Left colon (tissue), 2 donors: ENCODE measurements at regions not wholly inside any gene's neighbourhood (a gene's known extent, or its start where the extent isn't known, plus 50 kb on each side); places are given as distances from the start of the nearest gene placed in this dataset.

ENCODE experiments used
- ATAC-seq: fragments of 200-7000 bp; cut with Tn5 transposase; one replicate; pipeline ENCODE4 v1.9.1; 2020; ENCODE audit warnings: mild to moderate bottlenecking, moderate library complexity
- DNase-seq, 2 donors: peaks; one replicate each; pipeline ENCODE4 v3.0.0-alpha.2; 2020
- intact Hi-C, 2 donors: fragments of 100-400 bp; cut with DNase I in 1 of 2; cut with micrococcal nuclease in 1 of 2; formaldehyde crosslinking; loops; one replicate each; pipeline versions ENCODE4 v1.11.2 to v1.14.0; 2022; cut with DNase I, micrococcal nuclease
- donor health status: DM: no; HTN: no; CAD: no.
- donor health status: DM: yes; HTN: yes; CAD: no.

DNA sequence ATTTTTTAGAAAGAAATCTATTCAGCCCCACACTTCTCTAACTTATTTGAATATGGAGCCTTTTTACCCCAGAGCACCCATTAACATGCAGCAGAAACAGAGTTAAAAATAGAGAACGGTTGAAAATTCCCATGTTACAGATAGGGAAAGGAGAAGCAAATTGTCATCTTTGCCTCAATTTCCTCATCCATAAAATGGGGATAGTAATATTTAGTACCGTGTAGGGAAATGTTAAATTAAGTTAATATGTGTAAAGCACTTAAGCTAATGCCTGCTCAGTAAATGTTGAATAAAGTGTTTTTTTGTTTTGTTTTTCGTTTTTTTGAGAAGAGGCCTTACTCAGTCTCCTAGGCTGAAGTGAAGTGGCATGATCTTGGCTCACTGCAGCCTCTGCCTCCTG lies 50.3 kb downstream of the NAV1 start:
- intact Hi-C loops, result no loop called here
- ATAC-seq (no peak), DNase-seq (no peak)

GRCh38 chr1:201590474-201590873 lies 51.5 kb downstream of the NAV1 start:
- DNase-seq, result no peak
- no peak for ATAC-seq
- intact Hi-C loops, result no loop called here

GRCh38 chr1:201591348-201591747 lies 52.4 kb downstream of the NAV1 start:
- intact Hi-C loops, result no loop called here
- ATAC-seq (no peak), DNase-seq (no peak)

DNA sequence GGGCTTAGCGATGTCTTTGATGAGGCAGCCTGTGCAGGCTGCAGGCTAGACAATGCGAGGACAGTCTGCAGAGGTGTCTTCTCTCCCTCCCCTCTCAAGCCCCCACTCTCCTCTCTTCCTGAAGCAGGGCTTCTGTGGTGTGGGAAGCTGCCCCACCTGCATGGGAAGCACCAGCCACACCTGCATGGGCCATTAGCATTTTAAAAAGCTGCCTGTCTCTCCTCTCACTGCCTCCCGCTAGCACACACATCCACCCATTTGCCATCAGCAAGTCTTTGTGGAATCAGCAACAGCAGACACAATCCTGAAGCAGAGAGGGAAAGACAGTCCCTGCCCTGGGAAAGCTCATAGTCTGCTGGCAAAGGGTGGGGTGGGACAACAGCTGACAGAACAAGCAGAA lies 53.1 kb downstream of the NAV1 start:
- DNase-seq, result no peak
- no peak for ATAC-seq
- intact Hi-C loops, result no loop called here

DNA sequence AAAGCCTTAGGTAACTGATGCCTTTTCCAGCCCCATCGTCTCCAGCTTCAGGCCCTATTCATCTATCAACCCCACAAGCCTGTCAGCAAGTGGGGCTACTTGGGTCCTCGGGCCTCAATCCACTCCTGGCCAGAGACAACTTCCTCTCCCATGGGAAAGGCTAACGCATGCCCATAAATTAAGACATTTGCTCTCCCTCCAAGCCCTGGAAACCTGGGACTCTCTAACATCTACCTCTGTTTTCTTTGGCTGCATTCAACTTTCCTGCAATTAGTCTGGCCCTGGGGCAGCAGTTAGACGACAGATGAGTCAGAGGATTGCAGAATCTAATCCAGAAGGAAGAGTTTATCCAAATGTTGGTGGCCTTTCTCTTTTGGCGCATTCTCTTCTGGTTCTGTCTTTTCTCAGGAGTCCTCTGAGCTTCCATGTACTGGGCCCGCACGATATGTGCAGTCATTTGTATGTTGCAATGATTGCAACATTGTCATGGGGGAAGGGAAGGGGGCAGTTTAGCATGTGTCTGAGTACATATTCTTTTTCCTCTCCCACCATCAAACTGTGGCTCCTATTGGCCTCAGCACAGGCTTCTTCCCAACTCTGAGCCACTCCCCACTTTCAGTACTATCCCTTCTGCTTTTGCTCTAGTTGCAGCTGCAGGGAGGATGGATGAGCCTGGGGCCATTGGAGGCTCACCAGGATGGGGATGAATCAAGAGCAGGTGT lies 54.4 kb downstream of the NAV1 start:
- ATAC-seq (no peak), DNase-seq (peak in 1 of 2 donors; percentile 46)
- intact Hi-C loops, result no loop called here

- DNase-seq (no peak), ATAC-seq (no peak)
- intact Hi-C loops, result no loop called here
Measured at GRCh38 chr1:201594575-201595245, 55.8 kb downstream of the NAV1 start.

DNA sequence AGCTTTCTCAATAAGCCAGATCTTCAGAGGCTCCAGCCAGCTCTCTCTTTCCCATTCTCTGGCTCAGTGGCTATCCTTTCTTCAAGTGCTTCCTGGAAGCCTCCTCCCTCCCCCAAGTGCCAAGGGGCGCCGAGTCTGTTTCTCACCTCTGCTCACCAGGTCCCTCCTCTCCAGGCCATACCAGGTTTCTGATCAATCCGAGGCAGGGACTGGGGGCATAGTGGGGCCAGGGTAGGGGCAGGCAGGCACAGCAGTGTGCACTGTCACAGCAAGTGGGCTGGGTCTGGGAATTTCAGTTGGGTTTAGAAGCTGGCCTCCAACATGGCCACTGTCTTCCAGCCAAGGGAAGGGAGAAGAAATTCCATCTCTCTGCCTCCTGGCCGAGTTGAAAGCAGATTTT lies 56.5 kb downstream of the NAV1 start:
- intact Hi-C loops, result no loop called here
- ATAC-seq, result no peak
- no peak for DNase-seq

DNA sequence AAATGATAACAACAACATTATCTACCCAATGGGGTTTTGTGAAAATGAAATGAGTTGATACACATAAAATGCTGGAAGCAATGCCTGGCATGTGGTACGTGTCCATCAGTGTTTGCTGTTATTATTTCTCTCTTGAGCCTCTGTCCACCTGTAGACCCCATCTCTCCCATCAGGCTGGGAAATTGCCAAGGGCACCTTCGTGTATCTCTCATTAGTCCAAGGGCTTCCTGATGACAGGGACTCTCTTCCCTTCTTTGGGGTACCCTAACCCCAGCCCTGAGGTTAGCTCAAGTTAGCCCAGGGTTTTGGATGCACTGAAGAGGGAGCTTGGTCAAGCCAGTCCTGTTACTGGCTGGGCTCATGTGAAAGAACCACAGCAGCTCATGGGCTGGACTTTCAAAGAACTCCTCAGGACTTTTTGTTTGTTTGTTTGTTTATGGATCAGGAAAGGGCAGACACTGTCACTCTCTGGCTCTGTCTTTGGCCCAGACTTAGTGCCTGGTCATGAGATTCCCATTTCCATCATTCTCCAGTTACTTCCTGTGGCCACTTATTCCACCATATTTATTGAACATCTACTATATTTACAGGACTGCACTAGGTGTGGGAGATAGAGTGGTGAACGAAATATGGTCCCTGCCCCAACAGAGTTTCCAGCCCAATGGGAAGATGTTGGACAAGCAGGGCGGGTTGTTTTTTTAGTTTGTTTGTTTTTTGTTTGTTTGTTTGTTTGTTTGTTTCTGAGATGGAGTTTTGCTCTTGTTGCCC lies 57.4 kb downstream of the NAV1 start:
- ATAC-seq (no peak), DNase-seq (no peak)
- intact Hi-C loops, result no loop called here

- ATAC-seq (peak; percentile 96), DNase-seq (peak; percentile 84 to 93)
- intact Hi-C loops, result no loop called here
Measured at GRCh38 chr1:201597551-201598230, 58.8 kb downstream of the NAV1 start.

DNA sequence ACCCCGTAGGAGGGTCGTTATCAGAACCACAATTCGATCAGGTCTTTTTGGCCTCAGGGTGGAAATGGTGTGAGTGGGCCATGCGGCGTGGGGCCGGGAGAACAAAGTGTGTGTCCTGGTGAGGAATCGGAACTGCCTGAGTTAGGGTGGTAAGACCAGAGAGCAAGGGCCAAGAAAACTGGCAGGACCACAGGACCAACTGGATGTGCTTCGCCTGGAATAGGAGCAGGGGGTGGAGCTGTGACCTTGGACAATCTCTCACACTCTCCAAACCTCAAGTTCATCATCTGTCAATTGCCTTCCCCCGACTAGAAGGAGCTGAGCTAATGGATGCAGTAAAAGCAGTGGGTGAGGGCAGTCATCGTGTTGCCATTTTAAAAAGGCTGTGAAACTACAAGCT lies 59.5 kb downstream of the NAV1 start:
- intact Hi-C loops, result no loop called here
- ATAC-seq (no peak), DNase-seq (no peak)

- ATAC-seq (no peak), DNase-seq (no peak)
- intact Hi-C loops, result no loop called here
Measured at GRCh38 chr1:201598973-201599372, 60.0 kb downstream of the NAV1 start.

- intact Hi-C loops, result no loop called here
- ATAC-seq (no peak), DNase-seq (no peak)
Measured at GRCh38 chr1:201599548-201599947, 60.6 kb downstream of the NAV1 start.

- DNase-seq (no peak), ATAC-seq (no peak)
- intact Hi-C loops, result no loop called here
Measured at GRCh38 chr1:201602413-201603265, 63.7 kb downstream of the NAV1 start.

DNA sequence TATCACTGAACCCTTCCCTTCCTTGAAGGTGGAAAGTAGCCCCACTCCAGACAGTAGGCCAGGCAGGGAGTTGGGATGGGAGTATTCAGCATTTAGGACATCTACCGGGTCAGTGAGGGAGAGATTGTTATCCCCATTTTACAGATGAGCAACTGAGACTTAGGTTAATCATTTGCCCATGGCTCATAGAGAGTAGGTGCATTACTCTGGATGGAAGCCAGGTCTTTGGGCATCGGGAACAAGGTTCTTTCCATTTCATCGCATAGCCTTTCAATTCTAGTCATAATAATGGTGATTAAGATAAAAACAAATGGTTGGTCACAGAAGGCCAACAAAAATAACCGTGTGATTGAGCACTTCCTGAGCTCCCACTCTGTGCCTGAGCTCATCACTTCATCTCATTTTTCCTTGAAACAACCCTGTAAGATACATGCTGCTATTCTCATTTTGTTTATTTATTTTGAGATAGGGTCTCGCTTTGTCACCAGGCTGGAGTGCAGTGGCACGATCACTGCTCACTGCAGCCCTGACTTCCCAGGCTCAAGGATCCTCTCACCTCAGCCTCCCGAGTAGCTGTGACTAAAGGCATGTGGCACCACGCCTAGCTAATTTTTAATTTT lies 64.8 kb downstream of the NAV1 start:
- no peak for DNase-seq
- ATAC-seq, result no peak
- intact Hi-C loops, result no loop called here

- DNase-seq, result no peak
- ATAC-seq, result no peak
- intact Hi-C loops, result no loop called here
Measured at GRCh38 chr1:201605385-201606010, 66.6 kb downstream of the NAV1 start.

GRCh38 chr1:201606096-201606495 lies 67.2 kb downstream of the NAV1 start:
- ATAC-seq (no peak), DNase-seq (no peak)
- intact Hi-C loops, result no loop called here

DNA sequence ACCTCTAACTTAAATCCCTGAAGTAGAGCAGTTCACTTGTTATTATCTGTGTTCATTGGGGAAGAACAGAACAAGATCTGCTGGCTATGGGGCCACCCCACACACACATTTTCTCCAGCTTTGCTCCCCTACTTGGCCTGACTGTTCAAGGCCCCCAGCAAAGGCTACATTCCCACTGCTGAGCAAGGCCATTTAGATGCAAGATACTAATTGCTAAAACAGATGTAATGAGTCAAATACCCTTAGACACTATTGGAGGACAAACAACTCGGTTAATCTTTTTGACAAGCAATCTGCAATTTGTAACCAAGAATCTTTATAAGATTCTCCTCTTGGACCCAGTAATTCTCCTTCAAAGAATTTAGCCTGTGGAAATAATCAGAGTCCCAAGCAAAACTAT lies 67.7 kb downstream of the NAV1 start:
- DNase-seq, result no peak
- ATAC-seq, result no peak
- intact Hi-C loops, result no loop called here
